ENCODE measurements at regions not wholly inside any gene's neighbourhood (a gene's known extent, or its start where the extent isn't known, plus 50 kb on each side); places are given as distances from the start of the nearest gene placed in this dataset.
"Not testable (repeated sequence)": the region's sequence is repeated elsewhere in the genome, so short reads cannot be mapped to it uniquely, and the experiment has no call there.

DNA sequence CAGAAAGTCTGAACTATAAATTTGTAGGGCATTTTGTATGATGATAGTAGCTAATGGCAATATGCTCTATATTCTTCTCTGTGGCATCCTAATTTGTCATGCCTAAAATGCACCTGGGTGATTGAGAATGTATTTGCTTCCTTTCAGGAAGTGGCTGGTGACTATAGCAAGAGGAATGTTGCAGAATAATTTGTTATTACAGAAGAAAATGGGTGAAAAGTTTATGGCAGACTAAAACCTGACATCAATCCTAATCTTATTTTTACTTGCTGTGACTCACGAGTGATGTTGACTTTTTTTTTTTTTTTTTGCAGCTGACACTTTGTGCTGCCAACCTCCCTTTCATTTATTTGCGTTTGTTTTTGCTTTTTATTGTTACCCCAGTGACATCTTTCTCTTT lies 141.1 kb downstream of the MSL3 start:
- TF ChIP-seq CTCF (IDR thresholded peaks at IDR 0.05; ENCODE audit: unreplicated experiment): no peak
- intact Hi-C loops (cut with micrococcal nuclease): no loop called here
- Mint-ChIP-seq H3K36me3 (ENCODE audit: insufficient read depth, unreplicated experiment) (no peaks in the 10 kb centered on the region), H3K27ac (ENCODE audit: low read depth, unreplicated experiment) (no peak overlapping the region), H3K27me3 (ENCODE audit: insufficient read depth, unreplicated experiment) (peaks cover 12% of the 10 kb centered on the region), H3K9me3 (ENCODE audit: unreplicated experiment) (no peaks in the 10 kb centered on the region), H3K4me1 (ENCODE audit: insufficient read depth, unreplicated experiment) (peaks cover 14% of the 10 kb centered on the region), H3K4me3 (ENCODE audit: unreplicated experiment) (no peak overlapping the region)
- no TSS peak for BruUV-seq (replicated peaks)
- POLR2A ChIA-PET: no interaction called here
- CTCF ChIA-PET: interaction anchor here (0.6 to 1.0 kb wide), 4 partner anchors 16 to 1277 kb away, joined by 4 to 6 read pairs (median 5); no protein-coding TSS in a partner anchor
- DNase-seq (ENCODE audit: unreplicated experiment): peak; percentile 56

GRCh38 chrX:11905933-11906332 lies 147.9 kb downstream of the MSL3 start:
- CTCF ChIA-PET: interaction anchor here (0.6 kb wide), 1 partner anchor 175 kb away, joined by 3 read pairs; no protein-coding TSS in a partner anchor
- H3K36me3 Mint-ChIP-seq (ENCODE audit: insufficient read depth, unreplicated experiment); POLR2A ChIA-PET; intact Hi-C loops (cut with micrococcal nuclease); H3K27ac Mint-ChIP-seq (ENCODE audit: low read depth, unreplicated experiment); DNase-seq (ENCODE audit: unreplicated experiment); H3K4me1 Mint-ChIP-seq (ENCODE audit: insufficient read depth, unreplicated experiment); BruUV-seq (replicated peaks); H3K4me3 Mint-ChIP-seq (ENCODE audit: unreplicated experiment); H3K9me3 Mint-ChIP-seq (ENCODE audit: unreplicated experiment): not testable (repeated sequence)
- H3K27me3 Mint-ChIP-seq (ENCODE audit: insufficient read depth, unreplicated experiment): peaks cover 25% of the 10 kb centered on the region

DNA sequence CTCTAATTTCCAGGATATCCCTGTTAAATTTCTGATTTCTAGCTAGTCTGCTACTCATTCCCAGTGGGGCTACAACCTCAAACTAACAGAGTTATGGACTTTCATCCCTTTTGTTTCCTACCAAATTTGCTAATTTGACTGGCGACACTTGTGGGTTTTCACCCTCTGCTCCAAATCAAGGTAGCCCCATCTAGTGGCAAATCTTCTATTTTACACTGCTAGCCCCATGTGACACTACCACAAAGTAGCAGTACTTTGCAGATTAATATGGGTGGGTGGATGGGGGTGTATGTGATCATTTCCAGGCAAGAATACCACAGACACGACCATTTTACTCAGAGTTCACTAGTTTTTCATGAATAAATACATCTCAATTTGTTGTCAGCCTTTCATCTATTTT lies 150.3 kb downstream of the MSL3 start:
- intact Hi-C loops (cut with micrococcal nuclease): loop anchor here (1.0 kb wide), 2 partner anchors 121 to 375 kb away; no protein-coding TSS in a partner anchor
- DNase-seq (ENCODE audit: unreplicated experiment): peak; percentile 59
- peak; percentile 42 for TF ChIP-seq CTCF (IDR thresholded peaks at IDR 0.05; ENCODE audit: unreplicated experiment)
- H3K36me3 Mint-ChIP-seq (ENCODE audit: insufficient read depth, unreplicated experiment): no peaks in the 10 kb centered on the region
- CTCF ChIA-PET: interaction anchor here (0.6 to 1.6 kb wide), 7 partner anchors 12 to 688 kb away, joined by 3 to 7 read pairs (median 5); no protein-coding TSS in a partner anchor
- POLR2A ChIA-PET: no interaction called here
- H3K27me3 Mint-ChIP-seq (ENCODE audit: insufficient read depth, unreplicated experiment): peaks cover 37% of the 10 kb centered on the region
- H3K9me3 Mint-ChIP-seq (ENCODE audit: unreplicated experiment): peaks cover 8% of the 10 kb centered on the region
- H3K27ac Mint-ChIP-seq (ENCODE audit: low read depth, unreplicated experiment): no peak overlapping the region
- BruUV-seq (replicated peaks): no TSS peak
- H3K4me3 Mint-ChIP-seq (ENCODE audit: unreplicated experiment): no peak overlapping the region
- H3K4me1 Mint-ChIP-seq (ENCODE audit: insufficient read depth, unreplicated experiment): no peaks in the 10 kb centered on the region

DNA sequence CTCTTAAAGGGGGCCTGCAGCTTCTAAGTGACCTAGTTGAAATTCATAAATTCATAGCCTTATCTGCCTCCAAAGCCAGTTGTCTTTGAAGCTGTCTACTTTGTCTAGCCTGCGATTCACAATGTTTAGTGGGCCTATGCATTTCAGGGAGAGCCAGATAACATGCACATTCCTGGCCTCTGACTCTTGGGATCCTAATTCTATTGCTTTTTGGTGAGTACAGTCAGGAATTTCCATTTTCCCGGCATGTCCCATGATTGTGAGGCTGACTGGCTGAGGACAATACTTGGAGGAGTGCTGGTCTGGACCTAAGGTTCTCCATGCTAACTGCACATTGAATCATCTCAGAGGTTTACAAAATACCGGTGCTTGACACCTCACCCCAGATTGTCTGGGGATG lies 155.0 kb downstream of the MSL3 start:
- H3K4me3 Mint-ChIP-seq (ENCODE audit: unreplicated experiment): no peak overlapping the region
- H3K36me3 Mint-ChIP-seq (ENCODE audit: insufficient read depth, unreplicated experiment): no peaks in the 10 kb centered on the region
- H3K9me3 Mint-ChIP-seq (ENCODE audit: unreplicated experiment): peaks cover 2% of the 10 kb centered on the region
- H3K4me1 Mint-ChIP-seq (ENCODE audit: insufficient read depth, unreplicated experiment): no peaks in the 10 kb centered on the region
- no peak for DNase-seq (ENCODE audit: unreplicated experiment)
- no peak for TF ChIP-seq CTCF (IDR thresholded peaks at IDR 0.05; ENCODE audit: unreplicated experiment)
- intact Hi-C loops (cut with micrococcal nuclease): no loop called here
- no TSS peak for BruUV-seq (replicated peaks)
- peaks cover 41% of the 10 kb centered on the region for H3K27me3 Mint-ChIP-seq (ENCODE audit: insufficient read depth, unreplicated experiment)
- POLR2A ChIA-PET: no interaction called here
- H3K27ac Mint-ChIP-seq (ENCODE audit: low read depth, unreplicated experiment): no peak overlapping the region
- CTCF ChIA-PET: interaction anchor here (1.0 kb wide), 1 partner anchor 857 kb away, joined by 3 read pairs; no protein-coding TSS in a partner anchor

GRCh38 chrX:11929476-11929875 lies 171.4 kb downstream of the MSL3 start:
- H3K4me1 Mint-ChIP-seq (ENCODE audit: insufficient read depth, unreplicated experiment): no peaks in the 10 kb centered on the region
- ChIA-PET POLR2A (no interaction called here), CTCF (no interaction called here)
- intact Hi-C loops (cut with micrococcal nuclease): no loop called here
- no peaks in the 10 kb centered on the region for H3K9me3 Mint-ChIP-seq (ENCODE audit: unreplicated experiment)
- H3K27me3 Mint-ChIP-seq (ENCODE audit: insufficient read depth, unreplicated experiment): peaks cover 12% of the 10 kb centered on the region
- DNase-seq (ENCODE audit: unreplicated experiment): peak; percentile 13
- no peak overlapping the region for H3K4me3 Mint-ChIP-seq (ENCODE audit: unreplicated experiment)
- no peak overlapping the region for H3K27ac Mint-ChIP-seq (ENCODE audit: low read depth, unreplicated experiment)
- no peaks in the 10 kb centered on the region for H3K36me3 Mint-ChIP-seq (ENCODE audit: insufficient read depth, unreplicated experiment)
- no peak for TF ChIP-seq CTCF (IDR thresholded peaks at IDR 0.05; ENCODE audit: unreplicated experiment)
- BruUV-seq (replicated peaks): no TSS peak
